HG03521 (cell line): ENCODE measurements at regions not wholly inside any gene's neighbourhood (a gene's known extent, or its start where the extent isn't known, plus 50 kb on each side); places are given as distances from the start of the nearest gene placed in this dataset.

ENCODE experiments used
- ATAC-seq: cut with Tn5 transposase; IDR thresholded peaks from one replicate; pipeline ENCODE4 v1.9.1; 2021; ENCODE audit warnings: mild to moderate bottlenecking, moderate library complexity; ENCODE audit not compliant: unreplicated experiment

GRCh38 chr16:82567175-82567574 is 59.6 kb upstream of the CDH13 start:
- ATAC-seq, result no peak

- no peak for ATAC-seq
These were observed 63.4 kb upstream of the CDH13 start for GRCh38 chr16:82563401-82563800.

- no peak for ATAC-seq
These were observed 64.5 kb upstream of the CDH13 start for GRCh38 chr16:82562183-82562683.

- no peak for ATAC-seq
These were observed 65.9 kb upstream of the CDH13 start for GRCh38 chr16:82560805-82561325.

GRCh38 chr16:82544378-82545160 is 82.2 kb upstream of the CDH13 start:
- no peak for ATAC-seq

- ATAC-seq, result no peak
These were observed 84.1 kb upstream of the CDH13 start for GRCh38 chr16:82542714-82543113.

GRCh38 chr16:82541103-82541502 is 85.7 kb upstream of the CDH13 start:
- no peak for ATAC-seq

- ATAC-seq, result no peak
These were observed 91.0 kb upstream of the CDH13 start for GRCh38 chr16:82535764-82536163.

GRCh38 chr16:82535262-82535661 is 91.5 kb upstream of the CDH13 start:
- ATAC-seq, result no peak

GRCh38 chr16:82533189-82533588 is 93.6 kb upstream of the CDH13 start:
- no peak for ATAC-seq

GRCh38 chr16:82530883-82531282 is 95.9 kb upstream of the CDH13 start:
- ATAC-seq, result no peak

GRCh38 chr16:82527101-82527500 is 99.7 kb upstream of the CDH13 start:
- no peak for ATAC-seq

GRCh38 chr16:82524976-82525375 is 101.8 kb upstream of the CDH13 start:
- no peak for ATAC-seq

- no peak for ATAC-seq
These were observed 103.0 kb upstream of the CDH13 start for GRCh38 chr16:82523815-82524214.

GRCh38 chr16:82522026-82522425 is 104.7 kb upstream of the CDH13 start:
- ATAC-seq, result no peak

- no peak for ATAC-seq
These were observed 108.0 kb upstream of the CDH13 start for GRCh38 chr16:82518811-82519210.

- no peak for ATAC-seq
These were observed 112.5 kb upstream of the CDH13 start for GRCh38 chr16:82514262-82514661.

- ATAC-seq, result no peak
These were observed 115.9 kb upstream of the CDH13 start for GRCh38 chr16:82510789-82511305.

- ATAC-seq, result no peak
These were observed 116.9 kb upstream of the CDH13 start for GRCh38 chr16:82509691-82510430.

GRCh38 chr16:82506692-82507670 is 119.8 kb upstream of the CDH13 start:
- ATAC-seq, result no peak
